SK-N-MC (cell line): ENCODE measurements at regions not wholly inside any gene's neighbourhood (a gene's known extent, or its start where the extent isn't known, plus 50 kb on each side); places are given as distances from the start of the nearest gene placed in this dataset.

Source experiments
- EZH2 ChIP-seq: fragments of 200-600 bp; sonication (generic); IDR thresholded peaks from one replicate; pipeline ENCODE4 v1.6.1; 2017; ENCODE audit warnings: antibody characterized with exemption
- FOXP2 ChIP-seq: optimal IDR thresholded peaks from 2 replicates; pipeline ENCODE3; 2011; ENCODE audit warnings: mild to moderate bottlenecking, moderate library complexity; ENCODE audit not compliant: insufficient read depth; ENCODE audit errors: extremely low read length, control extremely low read depth

DNA sequence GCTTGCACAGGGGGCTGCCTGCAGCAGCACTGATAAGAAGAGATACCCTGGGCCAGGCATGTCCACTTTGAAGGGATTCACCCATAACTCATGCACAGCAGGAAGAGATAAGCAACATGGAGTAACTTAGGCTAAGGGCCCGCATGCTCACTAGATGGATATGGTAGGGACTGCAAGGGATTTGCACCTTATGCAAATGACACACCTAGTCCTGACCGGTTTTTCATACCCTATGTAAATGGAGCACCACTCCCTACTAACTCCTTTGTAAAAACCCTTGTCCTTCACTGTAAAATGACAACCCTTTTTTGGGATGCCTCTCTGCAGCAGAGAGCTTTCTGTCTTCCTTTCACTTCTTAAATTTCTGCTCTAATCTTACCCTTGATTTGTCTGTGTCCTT, 658.9 kb upstream of the CCDC179 start:
- TF ChIP-seq FOXP2 (no peak), EZH2 (no peak)
